GM19043 (cell line): ENCODE measurements at regions not wholly inside any gene's neighbourhood (a gene's known extent, or its start where the extent isn't known, plus 50 kb on each side); places are given as distances from the start of the nearest gene placed in this dataset.

Experiments used
- ATAC-seq: cut with Tn5 transposase; IDR thresholded peaks from one replicate; pipeline ENCODE4 v1.9.1; 2021; ENCODE audit warnings: low read depth; ENCODE audit not compliant: unreplicated experiment

DNA sequence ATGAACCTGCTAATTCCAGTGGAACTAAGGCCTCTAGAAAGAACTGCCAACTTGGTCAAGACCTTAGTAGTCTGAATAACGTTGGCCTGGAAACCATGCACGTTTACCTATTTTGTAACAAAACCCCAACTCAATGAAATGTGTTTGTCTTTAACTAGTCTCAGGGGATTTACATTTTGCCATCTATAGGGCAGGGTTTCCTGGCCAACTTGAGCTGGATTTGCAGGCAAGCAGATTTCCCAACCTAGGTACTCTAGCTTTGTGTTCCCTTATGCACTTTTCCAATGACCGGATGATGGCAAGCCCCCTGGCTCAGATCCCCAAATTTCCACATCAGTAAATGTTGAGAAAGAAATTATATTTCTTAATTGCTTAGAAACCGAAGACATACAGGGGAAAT, 114.5 kb downstream of the IRS2 start:
- no peak for ATAC-seq

DNA sequence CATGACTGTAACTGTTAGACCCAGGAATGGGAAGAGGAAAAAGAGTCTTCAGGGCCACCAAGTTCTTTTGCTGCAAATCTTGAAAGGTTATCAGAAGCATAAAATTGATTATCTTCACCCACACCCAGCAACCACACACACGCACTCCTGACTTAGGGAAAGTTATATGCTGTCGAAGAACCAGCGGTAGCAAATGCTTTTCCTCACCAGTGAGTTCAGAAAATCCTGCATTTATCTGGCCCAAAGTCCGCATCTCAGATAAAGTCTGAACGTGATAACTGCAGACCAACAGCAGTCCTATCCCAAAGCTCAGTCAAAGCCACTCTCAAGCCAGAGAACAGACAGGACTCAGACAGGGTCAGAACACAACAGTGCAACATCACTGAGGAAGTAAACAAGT, 115.6 kb downstream of the IRS2 start:
- ATAC-seq = no peak

- ATAC-seq = no peak
Measured at GRCh38 chr13:109669956-109670355, 116.4 kb downstream of the IRS2 start.

DNA sequence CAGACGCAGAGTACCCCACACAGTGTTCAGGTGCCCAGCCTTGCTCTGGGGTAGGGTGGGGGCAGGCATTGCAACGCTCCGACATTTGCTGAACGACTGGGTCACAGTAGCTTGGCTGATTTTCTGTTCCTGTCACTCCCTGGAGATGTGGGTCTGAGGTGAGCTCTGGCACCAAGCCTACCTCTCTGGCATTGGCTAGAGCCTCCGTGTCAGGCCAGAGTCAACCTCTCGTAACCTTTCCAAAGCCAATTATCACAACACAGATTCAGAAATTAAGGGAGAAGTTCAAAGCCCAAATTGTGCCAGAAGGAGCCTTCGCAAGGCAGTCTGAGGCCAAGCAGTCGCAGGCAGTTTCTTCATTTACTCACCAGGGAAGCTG, 117.2 kb downstream of the IRS2 start:
- ATAC-seq = no peak

DNA sequence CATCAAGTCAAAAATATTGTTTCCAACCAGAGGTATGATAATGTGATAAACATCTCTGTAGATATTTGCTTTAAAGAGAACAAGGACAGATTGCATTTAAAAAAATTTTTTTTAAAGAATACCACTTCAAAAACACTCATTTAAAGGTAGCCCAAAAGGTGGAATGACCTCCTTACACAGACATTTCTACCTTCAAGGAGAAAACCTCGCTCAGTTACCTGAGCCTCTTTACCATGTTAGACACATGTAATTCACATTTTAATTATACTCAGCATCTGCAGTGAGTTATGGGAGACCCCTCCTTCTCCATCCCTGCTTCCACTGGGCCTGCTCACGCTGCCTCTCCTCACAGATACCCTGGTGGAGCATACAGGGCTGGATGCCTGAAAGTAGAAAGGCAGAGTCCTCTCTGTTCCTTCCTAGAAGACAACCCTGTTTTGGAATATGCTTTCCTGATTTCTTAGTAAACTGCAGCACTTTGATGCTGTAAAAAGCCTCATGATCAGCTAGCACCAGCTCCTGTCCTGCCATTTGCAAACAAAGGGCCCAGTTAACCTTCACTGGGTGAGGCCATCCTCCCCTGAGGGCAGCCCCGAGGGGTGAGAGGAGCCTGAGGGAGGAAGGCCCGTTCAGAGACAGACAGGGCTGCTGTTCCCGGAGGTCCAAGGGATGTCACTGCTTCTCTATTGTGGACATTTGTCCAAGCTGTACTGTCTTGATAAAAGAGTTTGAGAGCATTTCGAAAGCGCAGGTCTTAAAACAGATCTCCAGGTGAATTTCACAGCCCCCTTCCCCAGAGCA, 117.8 kb downstream of the IRS2 start:
- no peak for ATAC-seq

GRCh38 chr13:109667807-109668291, 118.5 kb downstream of the IRS2 start:
- no peak for ATAC-seq

GRCh38 chr13:109667056-109667455, 119.3 kb downstream of the IRS2 start:
- no peak for ATAC-seq

GRCh38 chr13:109666656-109667055, 119.7 kb downstream of the IRS2 start:
- ATAC-seq = no peak

- no peak for ATAC-seq
Measured at GRCh38 chr13:109665781-109666249, 120.6 kb downstream of the IRS2 start.

DNA sequence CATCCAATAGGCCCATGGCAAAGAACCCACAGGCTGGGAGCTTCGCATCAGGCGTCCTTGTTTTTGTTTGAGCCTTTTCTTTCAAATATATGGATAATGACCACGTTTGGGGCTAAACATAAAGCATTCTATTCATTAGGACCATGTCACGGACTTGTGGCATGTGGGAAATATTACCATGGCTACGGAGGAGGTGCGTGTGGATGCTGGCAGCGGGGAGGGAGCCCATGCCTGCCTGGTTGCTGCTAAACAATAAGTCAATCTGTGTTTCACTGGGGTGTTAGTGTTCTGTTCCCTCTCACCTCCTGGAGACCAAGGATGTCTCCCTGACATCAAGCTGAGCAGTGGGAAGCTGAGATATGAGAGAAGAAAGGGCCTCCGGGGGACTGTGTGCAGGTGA, 121.1 kb downstream of the IRS2 start:
- ATAC-seq = no peak

- ATAC-seq = no peak
Measured at GRCh38 chr13:109657395-109657794, 129.0 kb downstream of the IRS2 start.

DNA sequence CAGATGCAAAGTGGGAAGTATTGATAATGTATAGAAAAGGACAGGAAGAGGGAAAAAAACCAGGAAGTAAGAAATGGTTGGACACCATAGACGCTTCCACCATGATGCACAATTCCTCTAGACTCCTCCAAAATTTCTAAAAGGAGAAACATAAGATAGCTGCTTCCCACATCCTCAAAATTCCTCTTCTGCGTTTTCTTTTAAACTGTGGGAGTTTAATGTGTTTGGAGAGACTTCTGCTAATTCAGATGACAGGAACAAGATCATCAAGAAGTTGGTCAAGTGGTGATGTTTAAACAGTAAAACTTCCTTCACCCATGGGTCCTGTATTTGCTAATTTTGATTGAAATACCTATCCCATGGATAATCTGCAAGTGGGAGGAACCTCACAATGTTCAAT, 130.2 kb downstream of the IRS2 start:
- no peak for ATAC-seq

DNA sequence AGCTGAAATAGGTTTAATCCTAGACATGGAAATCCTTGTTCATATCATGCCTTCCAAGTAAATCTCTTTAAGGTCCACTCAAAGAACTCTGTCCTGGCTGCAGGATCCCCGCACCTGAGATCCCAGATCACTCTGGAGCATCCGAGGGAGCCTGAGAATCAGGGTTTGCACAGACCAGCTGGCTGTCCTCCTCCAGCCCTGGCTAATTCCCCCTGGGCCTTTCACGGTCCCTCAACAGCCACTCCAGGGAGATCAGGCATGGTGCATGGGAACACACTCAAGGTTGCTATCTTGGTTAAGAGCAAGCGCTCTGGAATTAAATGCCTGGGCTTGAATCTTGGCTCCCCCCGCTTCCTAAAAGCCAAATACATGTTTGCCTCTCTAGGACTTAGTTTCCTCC, 130.8 kb downstream of the IRS2 start:
- no peak for ATAC-seq

GRCh38 chr13:109655206-109655600, 131.2 kb downstream of the IRS2 start:
- ATAC-seq = no peak

- no peak for ATAC-seq
Measured at GRCh38 chr13:109654341-109655205, 131.8 kb downstream of the IRS2 start.

DNA sequence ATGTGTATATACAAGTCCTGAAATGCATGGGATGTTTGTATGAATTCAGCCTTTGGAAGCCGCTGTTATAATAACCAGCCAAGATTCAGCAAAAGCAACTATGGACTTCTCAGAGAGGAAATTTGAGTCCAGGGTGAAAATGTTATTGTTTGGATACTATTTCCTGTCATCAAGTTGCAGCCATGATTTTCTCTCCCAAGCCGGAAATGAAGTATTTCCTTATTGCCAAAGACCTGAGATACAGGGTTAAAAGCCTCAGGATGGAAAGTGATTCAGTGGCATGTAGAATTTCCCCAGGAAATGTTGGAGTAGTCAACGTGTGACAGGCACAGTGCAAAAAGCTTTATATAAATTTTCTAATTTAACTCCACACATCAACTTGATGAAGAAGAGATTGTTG, 133.9 kb downstream of the IRS2 start:
- no peak for ATAC-seq

DNA sequence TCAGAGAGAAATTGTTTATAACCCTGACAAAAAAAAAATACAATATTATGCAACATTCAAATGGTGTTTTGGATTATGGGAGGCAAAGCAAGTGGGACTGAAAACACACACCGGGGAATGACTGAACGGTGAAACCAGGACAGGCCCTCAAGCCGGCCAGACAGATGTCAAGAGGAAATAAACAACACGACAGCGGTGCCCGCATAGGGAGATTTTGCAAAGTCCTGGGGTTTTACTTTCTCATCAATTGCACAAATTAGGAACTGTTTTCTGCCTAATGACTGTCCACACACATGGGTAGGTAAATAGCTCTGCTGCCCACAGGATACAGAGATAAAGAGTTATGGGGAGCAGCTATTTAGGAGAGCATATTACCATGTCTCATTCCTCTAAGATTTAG, 134.5 kb downstream of the IRS2 start:
- ATAC-seq = no peak

- ATAC-seq = no peak
Measured at GRCh38 chr13:109651311-109651710, 135.1 kb downstream of the IRS2 start.

DNA sequence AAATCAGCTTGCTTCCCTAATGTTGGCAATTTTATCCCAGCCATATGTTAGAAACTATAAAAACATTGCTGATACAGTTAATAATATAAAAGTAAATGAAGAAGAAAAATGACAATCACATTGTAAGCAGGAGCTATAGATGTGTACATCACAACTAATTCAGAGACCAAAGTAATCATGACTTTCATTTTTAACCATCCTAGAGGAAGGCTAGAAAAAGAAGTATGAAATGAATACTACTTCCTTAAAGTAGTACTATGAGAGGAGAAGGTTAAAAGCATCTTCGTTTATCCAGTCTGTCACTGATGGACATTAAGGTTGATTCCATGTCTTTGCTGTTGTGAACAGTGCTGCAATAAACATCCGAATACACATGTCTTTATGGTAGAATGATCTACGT, 135.5 kb downstream of the IRS2 start:
- ATAC-seq = no peak

GRCh38 chr13:109649713-109650112, 136.7 kb downstream of the IRS2 start:
- no peak for ATAC-seq

DNA sequence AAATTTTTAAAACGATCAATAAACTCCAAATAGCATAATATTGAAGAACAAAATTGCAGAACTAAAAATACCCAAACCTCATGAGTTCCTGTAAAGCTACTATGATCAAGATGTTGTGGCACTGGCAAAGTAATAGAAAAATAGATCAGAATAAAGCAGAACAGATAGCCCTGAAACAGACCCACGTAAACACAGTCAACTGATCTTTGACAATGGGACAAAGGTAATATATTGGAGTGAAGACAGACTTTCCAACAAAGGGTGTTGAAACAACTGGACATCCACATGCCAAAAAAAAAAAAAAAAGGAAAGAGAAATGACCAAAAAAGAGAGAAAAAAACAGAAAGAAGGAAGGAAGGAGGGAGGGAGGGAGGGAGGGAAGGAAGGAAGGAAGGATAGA, 138.7 kb downstream of the IRS2 start:
- ATAC-seq = no peak

- ATAC-seq = no peak
Measured at GRCh38 chr13:109647053-109647452, 139.3 kb downstream of the IRS2 start.
